H9 (cell line): ENCODE measurements at regions not wholly inside any gene's neighbourhood (a gene's known extent, or its start where the extent isn't known, plus 50 kb on each side); places are given as distances from the start of the nearest gene placed in this dataset.

Source experiments
- DNase-seq: peaks from one replicate; pipeline ENCODE4 v3.0.0-alpha.2; 2017
- H2AFZ ChIP-seq: one replicate; pipeline ENCODE4 v1.6.1; 2013; ENCODE audit warnings: mild to moderate bottlenecking, low read length, control low read depth, moderate library complexity
- H2AK5ac ChIP-seq: 2 replicates; pipeline ENCODE4 v1.6.1; 2013; ENCODE audit warnings: low read length, control low read depth, mixed read lengths; ENCODE audit not compliant: insufficient read length
- H2BK120ac ChIP-seq: one replicate; pipeline ENCODE4 v1.6.1; 2013; ENCODE audit warnings: low read depth, mild to moderate bottlenecking, low read length, control low read depth, inconsistent platforms; ENCODE audit not compliant: poor library complexity, severe bottlenecking
- H2BK12ac ChIP-seq: 2 replicates; pipeline ENCODE4 v1.6.1; 2013; ENCODE audit warnings: low read length, control low read depth, mixed read lengths, low read depth; ENCODE audit not compliant: insufficient read length
- H2BK15ac ChIP-seq: 2 replicates; pipeline ENCODE4 v1.6.1; 2013; ENCODE audit warnings: low read depth, low read length, control low read depth
- H2BK20ac ChIP-seq: one replicate; pipeline ENCODE4 v1.6.1; 2013; ENCODE audit warnings: low read depth, mild to moderate bottlenecking, low read length, control low read depth, inconsistent platforms; ENCODE audit not compliant: poor library complexity, severe bottlenecking
- H2BK5ac ChIP-seq: 2 replicates; pipeline ENCODE4 v1.6.1; 2013; ENCODE audit warnings: low read length, control low read depth, mixed read lengths; ENCODE audit not compliant: insufficient read length
- H3K14ac ChIP-seq: 2 replicates; pipeline ENCODE4 v1.6.1; 2013; ENCODE audit warnings: low read length, control low read depth; ENCODE audit not compliant: insufficient read depth
- H3K18ac ChIP-seq: 2 replicates; pipeline ENCODE4 v1.6.1; 2013; ENCODE audit warnings: low read depth, mild to moderate bottlenecking, mixed read lengths, low read length, control low read depth; ENCODE audit not compliant: insufficient read length
- H3K23ac ChIP-seq: 2 replicates; pipeline ENCODE4 v1.6.1; 2013; ENCODE audit warnings: low read length, control low read depth, mixed read lengths, low read depth; ENCODE audit not compliant: insufficient read length
- H3K23me2 ChIP-seq: 2 replicates; pipeline ENCODE4 v1.6.1; 2013; ENCODE audit warnings: low read depth, mild to moderate bottlenecking, mixed read lengths, low read length, control low read depth; ENCODE audit not compliant: insufficient read length, poor library complexity, severe bottlenecking
- H3K27ac ChIP-seq: 2 replicates; pipeline ENCODE4 v1.5.1; 2013; ENCODE audit warnings: low read length, control low read depth, mixed read lengths, low read depth; ENCODE audit not compliant: insufficient read length
- H3K27me3 ChIP-seq: 2 replicates; pipeline ENCODE4 v1.6.1; 2013; ENCODE audit warnings: low read length, control low read depth, inconsistent platforms; ENCODE audit not compliant: insufficient read depth
- H3K4ac ChIP-seq: 2 replicates; pipeline ENCODE4 v1.6.1; 2013; ENCODE audit warnings: low read depth, mild to moderate bottlenecking, control low read depth, inconsistent platforms, low read length, moderate library complexity
- H3K4me1 ChIP-seq: 2 replicates; pipeline ENCODE4 v1.6.1; 2013; ENCODE audit warnings: low read length, control low read depth, inconsistent platforms; ENCODE audit not compliant: insufficient read depth
- H3K4me2 ChIP-seq: 2 replicates; pipeline ENCODE4 v1.6.1; 2013; ENCODE audit warnings: low read length, control low read depth, mixed read lengths; ENCODE audit not compliant: insufficient read length, insufficient read depth
- H3K56ac ChIP-seq: 2 replicates; pipeline ENCODE4 v1.6.1; 2013; ENCODE audit warnings: low read depth, mild to moderate bottlenecking, mixed read lengths, low read length, control low read depth; ENCODE audit not compliant: insufficient read length
- H3K79me1 ChIP-seq: 2 replicates; pipeline ENCODE4 v1.6.1; 2013; ENCODE audit warnings: low read depth, mild to moderate bottlenecking, moderate library complexity, low read length, control low read depth, inconsistent platforms; ENCODE audit not compliant: insufficient read depth, poor library complexity, severe bottlenecking
- H3K79me2 ChIP-seq: 2 replicates; pipeline ENCODE4 v1.6.1; 2013; ENCODE audit warnings: low read length, control low read depth, inconsistent platforms; ENCODE audit not compliant: insufficient read depth
- H3K9ac ChIP-seq: 2 replicates; pipeline ENCODE4 v1.6.1; 2013; ENCODE audit warnings: low read length, control low read depth, mixed read lengths; ENCODE audit not compliant: insufficient read length; ENCODE audit errors: extremely low read depth
- H3K9me3 ChIP-seq: one replicate; pipeline ENCODE4 v1.6.1; 2013; ENCODE audit warnings: low read depth, low read length, inconsistent platforms; ENCODE audit not compliant: control insufficient read depth
- H3T11ph ChIP-seq: one replicate; pipeline ENCODE4 v1.6.1; 2013; ENCODE audit warnings: mild to moderate bottlenecking, low read length, control low read depth, inconsistent platforms
- H4K20me1 ChIP-seq: one replicate; pipeline ENCODE4 v1.6.1; 2013; ENCODE audit not compliant: control insufficient read depth, insufficient read length, insufficient read depth
- H4K5ac ChIP-seq: 2 replicates; pipeline ENCODE4 v1.6.1; 2013; ENCODE audit warnings: low read depth, mild to moderate bottlenecking, mixed read lengths, low read length, control low read depth; ENCODE audit not compliant: insufficient read length
- H4K8ac ChIP-seq: replicated peaks from 2 replicates; pipeline ENCODE4 v1.6.1; 2013; ENCODE audit warnings: low read length, control low read depth, mixed read lengths, low read depth; ENCODE audit not compliant: insufficient read length
- H4K91ac ChIP-seq: 2 replicates; pipeline ENCODE4 v1.6.1; 2013; ENCODE audit warnings: low read depth, mild to moderate bottlenecking, moderate library complexity, mixed read lengths, low read length, control low read depth; ENCODE audit not compliant: insufficient read length
- H3K27ac Mint-ChIP-seq, 3 experiments: 2 replicates in 2 of 3; 3 replicates in 1 of 3; pipeline ENCODE4 v1.8.0; 2020 to 2021; ENCODE audit warnings: mixed read lengths in 3 of 3, mild to moderate bottlenecking in 1 of 3, moderate library complexity in 1 of 3
- H3K27me3 Mint-ChIP-seq: 2 replicates; pipeline ENCODE4 v1.8.0; 2021; ENCODE audit warnings: low read depth, mild to moderate bottlenecking, moderate library complexity, mixed read lengths
- H3K36me3 Mint-ChIP-seq, 3 experiments: 2 replicates in 2 of 3; 3 replicates in 1 of 3; pipeline ENCODE4 v1.8.0; 2020 to 2021; ENCODE audit warnings: low read depth in 3 of 3, mixed read lengths in 3 of 3; ENCODE audit not compliant: insufficient read depth in 1 of 3
- H3K4me1 Mint-ChIP-seq, 2 experiments: 2 replicates each; pipeline ENCODE4 v1.8.0; 2020; ENCODE audit warnings: mixed read lengths in 2 of 2
- H3K4me3 Mint-ChIP-seq, 2 experiments: 2 replicates in 1 of 2; 3 replicates in 1 of 2; pipeline ENCODE4 v1.8.0; 2020 to 2021; ENCODE audit warnings: mild to moderate bottlenecking in 2 of 2, mixed read lengths in 2 of 2, moderate library complexity in 1 of 2
- H3K9me3 Mint-ChIP-seq, 2 experiments: 2 replicates in 1 of 2; 3 replicates in 1 of 2; pipeline ENCODE4 v1.8.0; 2020; ENCODE audit warnings: mild to moderate bottlenecking in 2 of 2, mixed read lengths in 2 of 2, moderate library complexity in 1 of 2
- WGBS: extraction: QIAGEN DNeasy Blood & Tissue Kit; methylation state at CpG from one replicate; pipeline ENCODE4 v1.1.7; 2013; ENCODE audit warnings: missing lambda C conversion rate, low lambda C conversion rate, mixed read lengths; ENCODE audit not compliant: insufficient read length; ENCODE audit errors: extremely low coverage; 5-methylcytosine and 5-hydroxymethylcytosine counted together
- TF ChIP-seq, protein P1 (sequence below): fragments of 200-600 bp; sonication (generic); conservative IDR thresholded peaks from 3 replicates; pipeline ENCODE4 v1.8.0; 2021; ENCODE audit warnings: antibody characterized with exemption, mild to moderate bottlenecking

DNA sequence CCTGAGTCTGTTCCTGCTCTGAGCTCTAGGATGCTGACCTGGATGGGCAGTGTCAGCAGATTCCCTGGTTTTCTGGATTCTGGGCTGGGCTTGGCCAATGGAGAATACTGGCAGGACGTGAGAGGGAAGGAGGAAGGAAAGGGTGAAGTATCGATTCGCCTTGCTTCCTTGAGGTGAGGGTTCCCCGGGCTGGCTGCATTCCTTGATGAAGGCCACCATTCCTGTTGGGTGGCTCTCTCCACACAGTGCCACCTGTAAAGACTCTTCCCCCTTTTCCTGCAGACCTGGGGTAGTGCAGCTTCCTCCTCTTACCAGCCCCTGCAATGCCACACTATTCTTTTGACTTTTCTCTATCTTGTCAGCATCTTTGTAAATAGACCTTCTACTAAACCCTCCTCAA is 58.1 kb upstream of the TANC2 start:
- Histone ChIP-seq H2AK5ac (no peak overlapping the region), H3K27ac (no peak overlapping the region), H3T11ph (no peak overlapping the region), H3K9me3 (no peaks in the 10 kb centered on the region), H3K27me3 (no peaks in the 10 kb centered on the region), H3K56ac (no peak overlapping the region), H3K4ac (no peak overlapping the region), H3K14ac (no peak overlapping the region), H3K9ac (no peak overlapping the region), H2BK20ac (no peak overlapping the region), H4K20me1 (no peaks in the 10 kb centered on the region), H3K18ac (no peak overlapping the region), H2BK12ac (no peak overlapping the region), H2BK5ac (no peak overlapping the region), H3K23ac (no peak overlapping the region), H3K79me2 (no peaks in the 10 kb centered on the region), H2AFZ (no peak overlapping the region), H2BK15ac (no peak overlapping the region), H3K4me2 (no peak overlapping the region), H2BK120ac (no peak overlapping the region), H4K91ac (no peak overlapping the region), H3K23me2 (no peaks in the 10 kb centered on the region), H3K4me1 (no peaks in the 10 kb centered on the region), H4K5ac (no peak overlapping the region), H3K79me1 (no peaks in the 10 kb centered on the region), H4K8ac (no peak overlapping the region)
- Mint-ChIP-seq H3K27me3 (no peaks in the 10 kb centered on the region; the same call in 1 of the 2 replicates), H3K9me3 (peaks cover 7 to 16% of the 10 kb centered on the region in 2 experiments), H3K4me1 (peaks cover 8 to 11% of the 10 kb centered on the region in 2 experiments), H3K4me3 (no peak overlapping the region), H3K27ac (no peak overlapping the region), H3K36me3 (peaks cover 1 to 7% (median 2%) of the 10 kb centered on the region in 3 experiments; a peak in 5 of 7 replicates)
- no CpG with 5 or more reads among the region's 4 CpGs for WGBS
- DNase-seq = no peak
- TF ChIP-seq, protein P1, sequence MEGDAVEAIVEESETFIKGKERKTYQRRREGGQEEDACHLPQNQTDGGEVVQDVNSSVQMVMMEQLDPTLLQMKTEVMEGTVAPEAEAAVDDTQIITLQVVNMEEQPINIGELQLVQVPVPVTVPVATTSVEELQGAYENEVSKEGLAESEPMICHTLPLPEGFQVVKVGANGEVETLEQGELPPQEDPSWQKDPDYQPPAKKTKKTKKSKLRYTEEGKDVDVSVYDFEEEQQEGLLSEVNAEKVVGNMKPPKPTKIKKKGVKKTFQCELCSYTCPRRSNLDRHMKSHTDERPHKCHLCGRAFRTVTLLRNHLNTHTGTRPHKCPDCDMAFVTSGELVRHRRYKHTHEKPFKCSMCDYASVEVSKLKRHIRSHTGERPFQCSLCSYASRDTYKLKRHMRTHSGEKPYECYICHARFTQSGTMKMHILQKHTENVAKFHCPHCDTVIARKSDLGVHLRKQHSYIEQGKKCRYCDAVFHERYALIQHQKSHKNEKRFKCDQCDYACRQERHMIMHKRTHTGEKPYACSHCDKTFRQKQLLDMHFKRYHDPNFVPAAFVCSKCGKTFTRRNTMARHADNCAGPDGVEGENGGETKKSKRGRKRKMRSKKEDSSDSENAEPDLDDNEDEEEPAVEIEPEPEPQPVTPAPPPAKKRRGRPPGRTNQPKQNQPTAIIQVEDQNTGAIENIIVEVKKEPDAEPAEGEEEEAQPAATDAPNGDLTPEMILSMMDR = no peak
